GM12891 (cell line): ENCODE measurements at regions not wholly inside any gene's neighbourhood (a gene's known extent, or its start where the extent isn't known, plus 50 kb on each side); places are given as distances from the start of the nearest gene placed in this dataset.

ENCODE experiments used
- POLR2A ChIP-seq: IDR thresholded peaks from 2 replicates; pipeline ENCODE4 v1.6.1; 2011; ENCODE audit warnings: low read depth, low read length, control low read depth
- POLR2AphosphoS5 ChIP-seq: IDR thresholded peaks from 2 replicates; pipeline ENCODE4 v1.6.1; 2011; ENCODE audit warnings: low read depth, low read length, control low read depth
- POU2F2 ChIP-seq: IDR thresholded peaks from 2 replicates; pipeline ENCODE4 v1.6.1; 2011; ENCODE audit warnings: low read depth, mild to moderate bottlenecking, control low read depth, low read length, moderate library complexity
- TAF1 ChIP-seq: IDR thresholded peaks from 2 replicates; pipeline ENCODE4 v1.6.1; 2011; ENCODE audit warnings: low read depth, low read length, control low read depth

DNA sequence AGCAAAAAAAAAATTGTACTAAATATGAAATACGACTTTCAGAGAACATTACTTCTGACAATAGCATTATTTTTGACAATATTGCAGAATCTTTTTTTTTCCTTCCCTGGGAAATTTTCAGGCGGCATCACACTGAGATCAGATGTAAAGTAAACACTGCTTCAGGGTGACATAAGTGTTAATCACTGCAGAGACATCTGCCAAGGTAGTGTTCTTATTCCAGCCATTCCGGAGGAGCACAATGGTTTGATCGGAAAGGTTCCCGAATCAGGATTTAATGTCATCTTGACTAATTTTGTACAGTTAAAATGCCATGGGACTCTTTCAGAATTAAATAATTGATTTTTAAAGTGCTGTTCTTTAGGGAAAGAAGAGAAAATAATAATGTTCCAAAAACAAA, 56.7 kb upstream of the ZNF236 start:
- TF ChIP-seq TAF1 (no peak), POLR2AphosphoS5 (no peak), POLR2A (no peak), POU2F2 (no peak)
